Mammary epithelial cell (primary cell): ENCODE measurements at regions not wholly inside any gene's neighbourhood (a gene's known extent, or its start where the extent isn't known, plus 50 kb on each side); places are given as distances from the start of the nearest gene placed in this dataset.

Experiments
- CTCF ChIP-seq, 2 donors: IDR thresholded peaks in 1 of 2; conservative IDR thresholded peaks in 1 of 2; 2 replicates each; pipeline ENCODE4 v1.5.1; 2011 to 2012; ENCODE audit warnings: inconsistent platforms in 2 of 2, low read length in 2 of 2, mild to moderate bottlenecking in 2 of 2, control low read depth in 1 of 2, low read depth in 1 of 2; ENCODE audit not compliant: insufficient read depth in 1 of 2; ENCODE audit errors: extremely low read depth in 1 of 2
- EZH2 ChIP-seq: IDR thresholded peaks from 2 replicates; pipeline ENCODE4 v1.6.1; 2012; ENCODE audit warnings: low read length, inconsistent platforms, borderline replicate concordance

GRCh38 chrX:45664727-45665290, 464.1 kb upstream of the DIPK2B start:
- TF ChIP-seq CTCF (conservative IDR thresholded peaks at IDR 0.05 in 1 of 2, IDR thresholded peaks at IDR 0.05 in 1 of 2; ENCODE audit: extremely low read depth in 1 of 2, insufficient read depth in 1 of 2, low read depth in 1 of 2, low read length in 2 of 2) (no peak), EZH2 (no peak)
